ENCODE measurements at regions not wholly inside any gene's neighbourhood (a gene's known extent, or its start where the extent isn't known, plus 50 kb on each side); places are given as distances from the start of the nearest gene placed in this dataset.

- Mint-ChIP-seq H3K9me3 (peaks cover 0 to 2% of the 10 kb centered on the region in 2 donors), H3K4me3 (no peak overlapping the region), H3K36me3 (no peaks in the 10 kb centered on the region), H3K4me1 (no peaks in the 10 kb centered on the region), H3K27me3 (ENCODE audit: low read depth in 2 of 2) (no peaks in the 10 kb centered on the region), H3K27ac (no peak overlapping the region)
- no peaks in the 10 kb centered on the region for H3K36me3 ChIP-seq (ENCODE audit: control insufficient read depth, insufficient read depth, low read length)
- WGBS (ENCODE audit: insufficient coverage), result 100% methylated on average over 1 of the region's 2 CpGs
- no peaks in the 10 kb centered on the region for H3K27me3 ChIP-seq (ENCODE audit: control insufficient read depth, insufficient read depth, low read length)
- H3K4me1 ChIP-seq (ENCODE audit: control insufficient read depth, insufficient read depth, low read length), result no peaks in the 10 kb centered on the region
- DNase-seq, result no peak
- no peak overlapping the region for H3K27ac ChIP-seq (ENCODE audit: low read length)
- no peak for ATAC-seq
- H3K4me3 ChIP-seq (ENCODE audit: low read length), result no peak overlapping the region
- TF ChIP-seq CTCF (IDR thresholded peaks at IDR 0.05), result no peak
- intact Hi-C loops (cut with micrococcal nuclease), result no loop called here
- H3K9me3 ChIP-seq (ENCODE audit: control insufficient read depth, insufficient read depth, low read length), result no peaks in the 10 kb centered on the region
These were observed 180.3 kb downstream of the IPO8 start for GRCh38 chr12:30515351-30515750.

GRCh38 chr12:30514666-30515065 is 181.0 kb downstream of the IPO8 start:
- ATAC-seq, result no peak
- Histone ChIP-seq H3K27me3 (ENCODE audit: control insufficient read depth, insufficient read depth, low read length) (no peaks in the 10 kb centered on the region), H3K36me3 (ENCODE audit: control insufficient read depth, insufficient read depth, low read length) (no peaks in the 10 kb centered on the region), H3K9me3 (ENCODE audit: control insufficient read depth, insufficient read depth, low read length) (no peaks in the 10 kb centered on the region), H3K4me1 (ENCODE audit: control insufficient read depth, insufficient read depth, low read length) (no peaks in the 10 kb centered on the region), H3K27ac (ENCODE audit: low read length) (no peak overlapping the region), H3K4me3 (ENCODE audit: low read length) (no peak overlapping the region)
- H3K4me3 Mint-ChIP-seq, result no peak overlapping the region
- H3K4me1 Mint-ChIP-seq, result no peaks in the 10 kb centered on the region
- DNase-seq, result no peak
- intact Hi-C loops (cut with micrococcal nuclease), result no loop called here
- no peak for TF ChIP-seq CTCF (IDR thresholded peaks at IDR 0.05)
- H3K27me3 Mint-ChIP-seq (ENCODE audit: low read depth in 2 of 2), result no peaks in the 10 kb centered on the region
- no peak overlapping the region for H3K27ac Mint-ChIP-seq
- peaks cover 0 to 2% of the 10 kb centered on the region in 2 donors for H3K9me3 Mint-ChIP-seq
- H3K36me3 Mint-ChIP-seq, result no peaks in the 10 kb centered on the region
- 73% methylated on average over 4 of the region's 5 CpGs for WGBS (ENCODE audit: insufficient coverage)

- H3K4me3 Mint-ChIP-seq, result no peak overlapping the region
- no peak overlapping the region for H3K27ac ChIP-seq (ENCODE audit: low read length)
- no peaks in the 10 kb centered on the region for H3K9me3 ChIP-seq (ENCODE audit: control insufficient read depth, insufficient read depth, low read length)
- intact Hi-C loops (cut with micrococcal nuclease), result no loop called here
- H3K27me3 ChIP-seq (ENCODE audit: control insufficient read depth, insufficient read depth, low read length), result no peaks in the 10 kb centered on the region
- ATAC-seq (no peak), DNase-seq (no peak)
- no peaks in the 10 kb centered on the region for H3K4me1 Mint-ChIP-seq
- TF ChIP-seq CTCF (IDR thresholded peaks at IDR 0.05), result no peak
- H3K4me3 ChIP-seq (ENCODE audit: low read length), result no peak overlapping the region
- 89% methylated on average over 4 of the region's 4 CpGs for WGBS (ENCODE audit: insufficient coverage)
- no peaks in the 10 kb centered on the region for H3K4me1 ChIP-seq (ENCODE audit: control insufficient read depth, insufficient read depth, low read length)
- no peaks in the 10 kb centered on the region for H3K36me3 ChIP-seq (ENCODE audit: control insufficient read depth, insufficient read depth, low read length)
- H3K9me3 Mint-ChIP-seq, result no peaks in the 10 kb centered on the region
- no peaks in the 10 kb centered on the region for H3K27me3 Mint-ChIP-seq (ENCODE audit: low read depth in 2 of 2)
- no peaks in the 10 kb centered on the region for H3K36me3 Mint-ChIP-seq
- no peak overlapping the region for H3K27ac Mint-ChIP-seq
These were observed 187.3 kb downstream of the IPO8 start for GRCh38 chr12:30508205-30508967.

- no peaks in the 10 kb centered on the region for H3K9me3 Mint-ChIP-seq
- H3K27me3 Mint-ChIP-seq (ENCODE audit: low read depth in 2 of 2), result no peaks in the 10 kb centered on the region
- H3K4me1 Mint-ChIP-seq, result no peaks in the 10 kb centered on the region
- WGBS (ENCODE audit: insufficient coverage), result 84% methylated on average over 4 of the region's 4 CpGs
- no peak overlapping the region for H3K4me3 Mint-ChIP-seq
- ATAC-seq (no peak), DNase-seq (no peak)
- no peaks in the 10 kb centered on the region for H3K36me3 Mint-ChIP-seq
- H3K27ac ChIP-seq (ENCODE audit: low read length), result no peak overlapping the region
- H3K9me3 ChIP-seq (ENCODE audit: control insufficient read depth, insufficient read depth, low read length), result no peaks in the 10 kb centered on the region
- H3K4me1 ChIP-seq (ENCODE audit: control insufficient read depth, insufficient read depth, low read length), result no peaks in the 10 kb centered on the region
- H3K27me3 ChIP-seq (ENCODE audit: control insufficient read depth, insufficient read depth, low read length), result no peaks in the 10 kb centered on the region
- TF ChIP-seq CTCF (IDR thresholded peaks at IDR 0.05), result no peak
- H3K36me3 ChIP-seq (ENCODE audit: control insufficient read depth, insufficient read depth, low read length), result no peaks in the 10 kb centered on the region
- intact Hi-C loops (cut with micrococcal nuclease), result no loop called here
- H3K4me3 ChIP-seq (ENCODE audit: low read length), result no peak overlapping the region
- H3K27ac Mint-ChIP-seq, result no peak overlapping the region
These were observed 188.1 kb downstream of the IPO8 start for GRCh38 chr12:30507576-30507975.

Measured in natural killer cell (primary cell).